ENCODE measurements at regions not wholly inside any gene's neighbourhood (a gene's known extent, or its start where the extent isn't known, plus 50 kb on each side); places are given as distances from the start of the nearest gene placed in this dataset.

GRCh38 chr18:61702007-61702406, 190.8 kb downstream of the RNF152 start:
- peaks cover 8% of the 10 kb centered on the region for H3K4me1 ChIP-seq (ENCODE audit: insufficient read depth, low read length)
- no peaks in the 10 kb centered on the region for H3K27me3 ChIP-seq (ENCODE audit: insufficient read depth, low read length)
- FAIRE-seq = peak; percentile 88
- no peak overlapping the region for H3K27ac Mint-ChIP-seq (ENCODE audit: unreplicated experiment)
- no peaks in the 10 kb centered on the region for H3K9me3 ChIP-seq (ENCODE audit: insufficient read depth, low read depth, low read length)
- TF ChIP-seq CTCF (IDR thresholded peaks at IDR 0.05; ENCODE audit: insufficient read depth, low read depth, low read length) (no peak), EZH2 (IDR thresholded peaks at IDR 0.05; ENCODE audit: insufficient read depth, low read length) (no peak)
- H3K27ac ChIP-seq (ENCODE audit: low read depth, low read length) = peak overlapping the region; percentile 73
- H3K4me3 Mint-ChIP-seq (ENCODE audit: unreplicated experiment) = no peak overlapping the region
- no peaks in the 10 kb centered on the region for H3K4me1 Mint-ChIP-seq (ENCODE audit: low read depth, unreplicated experiment)
- peak overlapping the region; percentile 40 for H3K4me2 ChIP-seq (ENCODE audit: low read length)
- no peaks in the 10 kb centered on the region for H3K79me2 ChIP-seq (ENCODE audit: insufficient read depth, low read length)
- no peaks in the 10 kb centered on the region for H3K27me3 Mint-ChIP-seq (ENCODE audit: low read depth, unreplicated experiment)
- H4K20me1 ChIP-seq (ENCODE audit: insufficient read depth, low read length) = no peaks in the 10 kb centered on the region
- H2AFZ ChIP-seq (ENCODE audit: low read depth, low read length) = peak overlapping the region; percentile 33
- H3K9ac ChIP-seq (ENCODE audit: low read length) = peak overlapping the region; percentile 23
- H3K4me3 ChIP-seq (ENCODE audit: insufficient read depth, low read depth, low read length) = no peak overlapping the region
- H3K36me3 Mint-ChIP-seq (ENCODE audit: low read depth, unreplicated experiment) = no peaks in the 10 kb centered on the region
- H3K36me3 ChIP-seq (ENCODE audit: insufficient read depth, low read length) = no peaks in the 10 kb centered on the region
- H3K9me3 Mint-ChIP-seq (ENCODE audit: unreplicated experiment) = peaks cover 1% of the 10 kb centered on the region
- peak; percentile 86 for DNase-seq (ENCODE audit: low read depth)

GRCh38 chr18:61699397-61700110, 193.3 kb downstream of the RNF152 start:
- Histone ChIP-seq H3K4me1 (ENCODE audit: insufficient read depth, low read length) (peaks cover 8% of the 10 kb centered on the region), H3K4me2 (ENCODE audit: low read length) (no peak overlapping the region), H3K36me3 (ENCODE audit: insufficient read depth, low read length) (no peaks in the 10 kb centered on the region), H2AFZ (ENCODE audit: low read depth, low read length) (no peak overlapping the region), H3K4me3 (ENCODE audit: insufficient read depth, low read depth, low read length) (no peak overlapping the region), H3K9me3 (ENCODE audit: insufficient read depth, low read depth, low read length) (peaks cover 4% of the 10 kb centered on the region), H3K27me3 (ENCODE audit: insufficient read depth, low read length) (no peaks in the 10 kb centered on the region), H3K79me2 (ENCODE audit: insufficient read depth, low read length) (no peaks in the 10 kb centered on the region), H3K9ac (ENCODE audit: low read length) (no peak overlapping the region), H3K27ac (ENCODE audit: low read depth, low read length) (no peak overlapping the region), H4K20me1 (ENCODE audit: insufficient read depth, low read length) (no peaks in the 10 kb centered on the region)
- Mint-ChIP-seq H3K4me3 (ENCODE audit: unreplicated experiment) (no peak overlapping the region), H3K4me1 (ENCODE audit: low read depth, unreplicated experiment) (no peaks in the 10 kb centered on the region), H3K36me3 (ENCODE audit: low read depth, unreplicated experiment) (no peaks in the 10 kb centered on the region), H3K9me3 (ENCODE audit: unreplicated experiment) (peaks cover 10% of the 10 kb centered on the region), H3K27ac (ENCODE audit: unreplicated experiment) (no peak overlapping the region), H3K27me3 (ENCODE audit: low read depth, unreplicated experiment) (no peaks in the 10 kb centered on the region)
- DNase-seq (ENCODE audit: low read depth) (no peak), FAIRE-seq (peak; percentile 74)
- no peak for TF ChIP-seq CTCF (IDR thresholded peaks at IDR 0.05; ENCODE audit: insufficient read depth, low read depth, low read length)
- no peak for TF ChIP-seq EZH2 (IDR thresholded peaks at IDR 0.05; ENCODE audit: insufficient read depth, low read length)

- no peak overlapping the region for H3K9ac ChIP-seq (ENCODE audit: low read length)
- DNase-seq (ENCODE audit: low read depth) (no peak), FAIRE-seq (no peak)
- Mint-ChIP-seq H3K27me3 (ENCODE audit: low read depth, unreplicated experiment) (no peaks in the 10 kb centered on the region), H3K4me3 (ENCODE audit: unreplicated experiment) (no peak overlapping the region), H3K4me1 (ENCODE audit: low read depth, unreplicated experiment) (no peaks in the 10 kb centered on the region), H3K27ac (ENCODE audit: unreplicated experiment) (no peak overlapping the region), H3K36me3 (ENCODE audit: low read depth, unreplicated experiment) (no peaks in the 10 kb centered on the region), H3K9me3 (ENCODE audit: unreplicated experiment) (peaks cover 10% of the 10 kb centered on the region)
- no peaks in the 10 kb centered on the region for H4K20me1 ChIP-seq (ENCODE audit: insufficient read depth, low read length)
- H3K9me3 ChIP-seq (ENCODE audit: insufficient read depth, low read depth, low read length) = peaks cover 4% of the 10 kb centered on the region
- no peaks in the 10 kb centered on the region for H3K36me3 ChIP-seq (ENCODE audit: insufficient read depth, low read length)
- no peaks in the 10 kb centered on the region for H3K27me3 ChIP-seq (ENCODE audit: insufficient read depth, low read length)
- H3K4me1 ChIP-seq (ENCODE audit: insufficient read depth, low read length) = peaks cover 7% of the 10 kb centered on the region
- no peak overlapping the region for H3K4me2 ChIP-seq (ENCODE audit: low read length)
- no peaks in the 10 kb centered on the region for H3K79me2 ChIP-seq (ENCODE audit: insufficient read depth, low read length)
- no peak for TF ChIP-seq EZH2 (IDR thresholded peaks at IDR 0.05; ENCODE audit: insufficient read depth, low read length)
- TF ChIP-seq CTCF (IDR thresholded peaks at IDR 0.05; ENCODE audit: insufficient read depth, low read depth, low read length) = no peak
- no peak overlapping the region for H3K4me3 ChIP-seq (ENCODE audit: insufficient read depth, low read depth, low read length)
- H2AFZ ChIP-seq (ENCODE audit: low read depth, low read length) = no peak overlapping the region
- H3K27ac ChIP-seq (ENCODE audit: low read depth, low read length) = no peak overlapping the region
These were observed 195.4 kb downstream of the RNF152 start for GRCh38 chr18:61697306-61697909.
